ENCODE measurements at regions not wholly inside any gene's neighbourhood (a gene's known extent, or its start where the extent isn't known, plus 50 kb on each side); places are given as distances from the start of the nearest gene placed in this dataset.

DNA sequence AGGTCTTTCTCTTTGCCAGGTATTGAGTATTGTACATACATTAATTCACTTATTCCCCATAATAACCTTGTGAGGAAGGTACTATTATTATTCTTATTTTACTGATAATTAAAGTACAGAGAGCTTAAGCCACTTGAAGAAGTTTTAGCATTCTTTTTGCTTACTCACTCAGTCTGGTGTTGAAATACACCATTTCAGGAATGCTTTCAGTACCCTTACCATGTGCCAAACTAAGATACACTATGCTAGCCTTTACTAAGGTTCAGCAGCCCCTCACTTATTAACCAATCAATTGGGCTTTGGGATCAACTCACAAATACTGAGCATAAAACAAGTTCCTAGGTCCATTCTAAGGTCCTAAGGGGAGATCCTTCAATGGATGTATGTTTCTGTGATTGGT lies 179.0 kb upstream of the FGF13 start:
- TF ChIP-seq, protein P1, sequence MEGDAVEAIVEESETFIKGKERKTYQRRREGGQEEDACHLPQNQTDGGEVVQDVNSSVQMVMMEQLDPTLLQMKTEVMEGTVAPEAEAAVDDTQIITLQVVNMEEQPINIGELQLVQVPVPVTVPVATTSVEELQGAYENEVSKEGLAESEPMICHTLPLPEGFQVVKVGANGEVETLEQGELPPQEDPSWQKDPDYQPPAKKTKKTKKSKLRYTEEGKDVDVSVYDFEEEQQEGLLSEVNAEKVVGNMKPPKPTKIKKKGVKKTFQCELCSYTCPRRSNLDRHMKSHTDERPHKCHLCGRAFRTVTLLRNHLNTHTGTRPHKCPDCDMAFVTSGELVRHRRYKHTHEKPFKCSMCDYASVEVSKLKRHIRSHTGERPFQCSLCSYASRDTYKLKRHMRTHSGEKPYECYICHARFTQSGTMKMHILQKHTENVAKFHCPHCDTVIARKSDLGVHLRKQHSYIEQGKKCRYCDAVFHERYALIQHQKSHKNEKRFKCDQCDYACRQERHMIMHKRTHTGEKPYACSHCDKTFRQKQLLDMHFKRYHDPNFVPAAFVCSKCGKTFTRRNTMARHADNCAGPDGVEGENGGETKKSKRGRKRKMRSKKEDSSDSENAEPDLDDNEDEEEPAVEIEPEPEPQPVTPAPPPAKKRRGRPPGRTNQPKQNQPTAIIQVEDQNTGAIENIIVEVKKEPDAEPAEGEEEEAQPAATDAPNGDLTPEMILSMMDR (IDR thresholded peaks at IDR 0.05), result no peak
- no peak for TF ChIP-seq POLR2AphosphoS5 (IDR thresholded peaks at IDR 0.05)
- no peak for TF ChIP-seq POLR2A (IDR thresholded peaks at IDR 0.05)
